ENCODE measurements at regions not wholly inside any gene's neighbourhood (a gene's known extent, or its start where the extent isn't known, plus 50 kb on each side); places are given as distances from the start of the nearest gene placed in this dataset.

DNA sequence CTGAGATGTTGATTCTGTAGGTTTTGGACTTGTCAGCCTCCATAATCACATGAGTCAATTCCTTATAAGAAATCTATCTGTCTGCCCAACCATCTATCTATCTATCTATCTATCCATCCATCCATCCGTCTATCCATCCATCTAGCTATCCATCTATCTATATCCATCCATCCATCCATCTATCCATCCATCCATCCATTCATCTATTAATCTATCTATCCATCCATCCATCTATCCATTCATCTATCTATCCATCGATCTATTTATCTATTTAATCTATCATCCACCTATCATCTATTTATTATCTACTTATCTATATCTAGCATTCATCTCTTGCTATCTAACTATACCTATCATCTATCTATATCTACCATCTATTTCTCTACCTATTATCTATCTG is 357.2 kb upstream of the ZNF507 start:
- TF ChIP-seq POLR2A (IDR thresholded peaks at IDR 0.05): no peak
- TF ChIP-seq, protein P1, sequence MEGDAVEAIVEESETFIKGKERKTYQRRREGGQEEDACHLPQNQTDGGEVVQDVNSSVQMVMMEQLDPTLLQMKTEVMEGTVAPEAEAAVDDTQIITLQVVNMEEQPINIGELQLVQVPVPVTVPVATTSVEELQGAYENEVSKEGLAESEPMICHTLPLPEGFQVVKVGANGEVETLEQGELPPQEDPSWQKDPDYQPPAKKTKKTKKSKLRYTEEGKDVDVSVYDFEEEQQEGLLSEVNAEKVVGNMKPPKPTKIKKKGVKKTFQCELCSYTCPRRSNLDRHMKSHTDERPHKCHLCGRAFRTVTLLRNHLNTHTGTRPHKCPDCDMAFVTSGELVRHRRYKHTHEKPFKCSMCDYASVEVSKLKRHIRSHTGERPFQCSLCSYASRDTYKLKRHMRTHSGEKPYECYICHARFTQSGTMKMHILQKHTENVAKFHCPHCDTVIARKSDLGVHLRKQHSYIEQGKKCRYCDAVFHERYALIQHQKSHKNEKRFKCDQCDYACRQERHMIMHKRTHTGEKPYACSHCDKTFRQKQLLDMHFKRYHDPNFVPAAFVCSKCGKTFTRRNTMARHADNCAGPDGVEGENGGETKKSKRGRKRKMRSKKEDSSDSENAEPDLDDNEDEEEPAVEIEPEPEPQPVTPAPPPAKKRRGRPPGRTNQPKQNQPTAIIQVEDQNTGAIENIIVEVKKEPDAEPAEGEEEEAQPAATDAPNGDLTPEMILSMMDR (IDR thresholded peaks at IDR 0.05): no peak
